ENCODE measurements at regions not wholly inside any gene's neighbourhood (a gene's known extent, or its start where the extent isn't known, plus 50 kb on each side); places are given as distances from the start of the nearest gene placed in this dataset.

- no peak for DNase-seq (ENCODE audit: low read depth, low spot score)
- no peak for TF ChIP-seq CTCF (IDR thresholded peaks at IDR 0.05; ENCODE audit: low read depth, low read length)
- in situ Hi-C loops (cut with HindIII; ENCODE audit: low sequenced_read_pairs), result no loop called here
- H3K4me3 ChIP-seq (ENCODE audit: low read depth, low read length), result no peak overlapping the region
Measured at GRCh38 chr12:107356937-107357295, 263.6 kb upstream of the CRY1 start.

- TF ChIP-seq CTCF (IDR thresholded peaks at IDR 0.05; ENCODE audit: low read depth, low read length), result no peak
- peak; percentile 79 for DNase-seq (ENCODE audit: low read depth, low spot score)
- no peak overlapping the region for H3K4me3 ChIP-seq (ENCODE audit: low read depth, low read length)
- in situ Hi-C loops (cut with HindIII; ENCODE audit: low sequenced_read_pairs), result no loop called here
Measured at GRCh38 chr12:107359382-107359781, 266.0 kb upstream of the CRY1 start.

GRCh38 chr12:107360033-107360432 lies 266.7 kb upstream of the CRY1 start:
- no peak for TF ChIP-seq CTCF (IDR thresholded peaks at IDR 0.05; ENCODE audit: low read depth, low read length)
- no peak overlapping the region for H3K4me3 ChIP-seq (ENCODE audit: low read depth, low read length)
- in situ Hi-C loops (cut with HindIII; ENCODE audit: low sequenced_read_pairs), result no loop called here
- DNase-seq (ENCODE audit: low read depth, low spot score), result no peak

GRCh38 chr12:107360482-107360881 lies 267.1 kb upstream of the CRY1 start:
- no peak for DNase-seq (ENCODE audit: low read depth, low spot score)
- TF ChIP-seq CTCF (IDR thresholded peaks at IDR 0.05; ENCODE audit: low read depth, low read length), result no peak
- in situ Hi-C loops (cut with HindIII; ENCODE audit: low sequenced_read_pairs), result no loop called here
- H3K4me3 ChIP-seq (ENCODE audit: low read depth, low read length), result no peak overlapping the region

GRCh38 chr12:107361970-107362369 lies 268.6 kb upstream of the CRY1 start:
- TF ChIP-seq CTCF (IDR thresholded peaks at IDR 0.05; ENCODE audit: low read depth, low read length), result no peak
- in situ Hi-C loops (cut with HindIII; ENCODE audit: low sequenced_read_pairs), result no loop called here
- H3K4me3 ChIP-seq (ENCODE audit: low read depth, low read length), result no peak overlapping the region
- no peak for DNase-seq (ENCODE audit: low read depth, low spot score)

GRCh38 chr12:107362960-107363359 lies 269.6 kb upstream of the CRY1 start:
- in situ Hi-C loops (cut with HindIII; ENCODE audit: low sequenced_read_pairs), result no loop called here
- H3K4me3 ChIP-seq (ENCODE audit: low read depth, low read length), result no peak overlapping the region
- DNase-seq (ENCODE audit: low read depth, low spot score), result no peak
- no peak for TF ChIP-seq CTCF (IDR thresholded peaks at IDR 0.05; ENCODE audit: low read depth, low read length)

GRCh38 chr12:107364875-107365518 lies 271.6 kb upstream of the CRY1 start:
- TF ChIP-seq CTCF (IDR thresholded peaks at IDR 0.05; ENCODE audit: low read depth, low read length), result no peak
- in situ Hi-C loops (cut with HindIII; ENCODE audit: low sequenced_read_pairs), result no loop called here
- H3K4me3 ChIP-seq (ENCODE audit: low read depth, low read length), result no peak overlapping the region
- no peak for DNase-seq (ENCODE audit: low read depth, low spot score)

All from astrocyte of the spinal cord (primary cell).